Tibial nerve (tissue), 3 donors: ENCODE measurements at regions not wholly inside any gene's neighbourhood (a gene's known extent, or its start where the extent isn't known, plus 50 kb on each side); places are given as distances from the start of the nearest gene placed in this dataset.

ENCODE experiments used
- CTCF ChIP-seq, 5 experiments: fragments of 200-600 bp in 3 of 5; fragments of 450-650 bp in 2 of 5; sonication (generic) in 3 of 5; IDR thresholded peaks; one replicate each; pipeline ENCODE4 v1.5.1; 2016 to 2019; ENCODE audit warnings: antibody characterized with exemption in 5 of 5, mild to moderate bottlenecking in 3 of 5, moderate library complexity in 2 of 5
- POLR2A ChIP-seq, 2 donors: fragments of 450-650 bp; IDR thresholded peaks; one replicate each; pipeline ENCODE4 v1.6.1; 2017; ENCODE audit warnings: antibody characterized with exemption in 2 of 2, mild to moderate bottlenecking in 2 of 2, moderate library complexity in 2 of 2

GRCh38 chr7:124692425-124692824, 73.2 kb downstream of the GPR37 start:
- TF ChIP-seq CTCF (IDR thresholded peaks at IDR 0.05) (no peak), POLR2A (IDR thresholded peaks at IDR 0.05) (no peak)
